Adrenal gland (tissue), 9 donors: ENCODE measurements at regions not wholly inside any gene's neighbourhood (a gene's known extent, or its start where the extent isn't known, plus 50 kb on each side); places are given as distances from the start of the nearest gene placed in this dataset.

Source experiments
- DNase-seq, 7 donors: peaks; one replicate each; pipeline ENCODE4 v3.0.0-alpha.2; 2019 to 2020
- H3K27ac ChIP-seq, 5 donors: fragments of 200-600 bp; sonication (generic) in 4 of 5; 1 replicate in 3 of 5; 2 replicates in 2 of 5; pipeline versions ENCODE4 v1.5.1 to v1.8.0; 2016 to 2020; ENCODE audit warnings: mild to moderate bottlenecking in 1 of 5
- H3K27me3 ChIP-seq: fragments of 200-600 bp; 2 replicates; pipeline ENCODE4 v1.8.0; 2021
- H3K36me3 ChIP-seq, 2 donors: fragments of 200-600 bp; replicated peaks in 1 of 2; 1 replicate in 1 of 2; 2 replicates in 1 of 2; pipeline versions ENCODE4 v1.5.1 to v1.8.0; 2018 to 2022
- H3K4me1 ChIP-seq, 2 donors: fragments of 200-600 bp; replicated peaks in 1 of 2; 1 replicate in 1 of 2; 2 replicates in 1 of 2; pipeline versions ENCODE4 v1.5.1 to v1.8.0; 2018 to 2021
- H3K4me3 ChIP-seq, 4 donors: fragments of 200-600 bp; sonication (generic) in 3 of 4; one replicate each; pipeline ENCODE4 v1.5.1; 2016 to 2018
- H3K9me3 ChIP-seq, 3 donors: fragments of 200-600 bp; sonication (generic) in 1 of 3; replicated peaks in 1 of 3; 1 replicate in 2 of 3; 2 replicates in 1 of 3; pipeline versions ENCODE4 v1.5.1 to v1.8.0; 2016 to 2021
- CTCF ChIP-seq, 6 experiments: fragments of 450-650 bp in 4 of 6; fragments of 200-600 bp in 2 of 6; sonication (generic) in 1 of 6; IDR thresholded peaks; 1 replicate in 5 of 6; 2 replicates in 1 of 6; pipeline versions ENCODE4 v1.5.1 to v1.8.0; 2016 to 2021; ENCODE audit warnings: antibody characterized with exemption in 6 of 6, mild to moderate bottlenecking in 2 of 6, moderate library complexity in 1 of 6
- POLR2A ChIP-seq, 2 donors: fragments of 450-650 bp; IDR thresholded peaks; one replicate each; pipeline ENCODE4 v1.6.1; 2017; ENCODE audit warnings: antibody characterized with exemption in 2 of 2, mild to moderate bottlenecking in 2 of 2, moderate library complexity in 1 of 2
- WGBS, 4 donors: extraction: QIAGEN DNeasy Blood & Tissue Kit in 2 of 4; methylation state at CpG; one replicate each; pipeline versions ENCODE4 v1.1.5 to v1.1.7; 2013 to 2017; 5-methylcytosine and 5-hydroxymethylcytosine counted together
- intact Hi-C, 2 donors: fragments of 100-400 bp; cut with DNase I; formaldehyde crosslinking; loops; one replicate each; pipeline versions ENCODE4 v1.14.1 to v1.15.0; 2022 to 2023
- donor health status: healthy with polysubstance abuse.
- donor health status: Bipolar disorder and iron deficiency.
- donor health status: DM: yes; HTN: yes; CAD: no.
- donor health status: DM: no; HTN: no; CAD: no.
- donor health status: DM: no; HTN: no; CAD: no.

GRCh38 chr2:133737242-133737993, 169.2 kb upstream of the NCKAP5 start:
- no peaks in the 10 kb centered on the region for H3K4me1 ChIP-seq
- H3K4me3 ChIP-seq, result no peak overlapping the region
- WGBS, 4 donors, result 55 to 82% (median 70%) methylated on average over 2 of the region's 2 CpGs
- H3K36me3 ChIP-seq, result no peaks in the 10 kb centered on the region
- no peaks in the 10 kb centered on the region for H3K27me3 ChIP-seq
- no peak overlapping the region for H3K27ac ChIP-seq
- DNase-seq, result no peak
- intact Hi-C loops, result no loop called here
- TF ChIP-seq POLR2A (IDR thresholded peaks at IDR 0.05) (no peak), CTCF (IDR thresholded peaks at IDR 0.05) (no peak)
- H3K9me3 ChIP-seq, result no peaks in the 10 kb centered on the region

DNA sequence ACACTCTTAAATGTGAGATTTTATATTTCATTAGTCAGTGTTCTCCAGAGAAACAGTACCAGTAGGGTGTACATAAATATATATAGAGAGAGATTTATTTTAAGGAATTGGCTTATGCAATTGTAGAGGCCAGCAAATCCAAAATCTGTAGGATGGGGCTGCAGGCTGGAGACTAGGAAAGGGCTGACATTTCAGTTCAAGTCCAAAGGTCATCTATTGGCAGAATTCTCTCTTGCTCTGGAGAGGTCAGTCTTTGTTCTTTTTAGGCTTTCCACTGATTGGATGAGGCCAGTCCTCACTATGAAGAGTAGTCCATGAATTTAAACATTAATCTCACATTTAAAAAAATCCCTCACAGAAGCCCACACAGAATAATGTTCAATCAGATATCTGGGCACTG, 170.8 kb upstream of the NCKAP5 start:
- no peak overlapping the region for H3K27ac ChIP-seq
- no peaks in the 10 kb centered on the region for H3K36me3 ChIP-seq
- H3K4me1 ChIP-seq, result no peaks in the 10 kb centered on the region
- no peak for DNase-seq
- intact Hi-C loops, result no loop called here
- TF ChIP-seq CTCF (IDR thresholded peaks at IDR 0.05) (no peak), POLR2A (IDR thresholded peaks at IDR 0.05) (no peak)
- no peaks in the 10 kb centered on the region for H3K27me3 ChIP-seq
- H3K4me3 ChIP-seq, result no peak overlapping the region
- H3K9me3 ChIP-seq, result no peaks in the 10 kb centered on the region

DNA sequence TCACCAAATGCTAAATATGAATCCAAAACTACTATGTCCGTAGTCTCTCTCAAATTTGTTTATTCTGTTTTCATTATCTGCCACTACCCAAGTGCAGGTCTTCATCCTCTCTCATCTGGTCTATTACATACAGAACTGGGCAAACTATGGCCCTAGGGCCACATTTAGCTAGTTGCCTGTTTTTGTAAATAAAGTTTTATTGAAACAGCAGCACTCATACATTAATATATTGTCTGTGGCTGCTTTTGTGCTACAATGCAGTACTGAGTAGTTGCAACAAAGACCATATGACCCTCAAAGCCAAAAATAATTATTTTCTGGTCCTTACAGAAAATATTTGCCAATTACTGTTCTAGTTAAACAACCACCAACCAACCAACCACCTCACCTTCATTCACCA, 172.2 kb upstream of the NCKAP5 start:
- no peaks in the 10 kb centered on the region for H3K4me1 ChIP-seq
- no peak for DNase-seq
- H3K27me3 ChIP-seq, result no peaks in the 10 kb centered on the region
- intact Hi-C loops, result no loop called here
- no peaks in the 10 kb centered on the region for H3K9me3 ChIP-seq
- H3K27ac ChIP-seq, result no peak overlapping the region
- H3K4me3 ChIP-seq, result no peak overlapping the region
- 68 to 95% (median 84%) methylated on average over 1 of the region's 1 CpG for WGBS, 4 donors
- no peaks in the 10 kb centered on the region for H3K36me3 ChIP-seq
- TF ChIP-seq POLR2A (IDR thresholded peaks at IDR 0.05), result no peak

- intact Hi-C loops, result no loop called here
- WGBS, 4 donors, result 54 to 65% (median 61%) methylated on average over 3 of the region's 3 CpGs
- no peaks in the 10 kb centered on the region for H3K4me1 ChIP-seq
- no peak for DNase-seq
- H3K27ac ChIP-seq, result no peak overlapping the region
- no peaks in the 10 kb centered on the region for H3K36me3 ChIP-seq
- TF ChIP-seq POLR2A (IDR thresholded peaks at IDR 0.05) (no peak), CTCF (IDR thresholded peaks at IDR 0.05) (no peak)
- no peak overlapping the region for H3K4me3 ChIP-seq
- no peaks in the 10 kb centered on the region for H3K27me3 ChIP-seq
- no peaks in the 10 kb centered on the region for H3K9me3 ChIP-seq
Observed at GRCh38 chr2:133748007-133748700, 179.9 kb upstream of the NCKAP5 start.

DNA sequence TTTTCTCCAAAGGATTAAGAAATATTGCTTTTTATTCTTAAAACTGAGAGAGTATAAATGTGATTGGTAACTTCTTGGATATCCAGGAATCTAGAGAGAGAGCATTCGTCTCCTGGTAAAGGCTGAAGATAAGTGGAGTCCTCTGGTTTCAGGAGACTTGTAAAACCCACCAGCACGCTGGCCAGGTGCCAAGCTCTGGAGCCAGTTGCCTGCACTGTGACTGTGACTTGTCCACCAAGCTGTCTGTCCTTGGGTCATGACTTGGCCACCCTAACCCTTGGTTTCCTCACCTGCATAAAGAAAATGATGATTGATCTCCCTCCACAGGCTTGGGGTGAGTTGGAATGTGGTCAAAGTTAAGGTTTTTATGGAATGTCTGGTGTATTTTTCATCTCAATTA, 185.4 kb upstream of the NCKAP5 start:
- no peaks in the 10 kb centered on the region for H3K36me3 ChIP-seq
- H3K27me3 ChIP-seq, result no peaks in the 10 kb centered on the region
- no peaks in the 10 kb centered on the region for H3K4me1 ChIP-seq
- DNase-seq, result no peak
- H3K4me3 ChIP-seq, result no peak overlapping the region
- no peak overlapping the region for H3K27ac ChIP-seq
- intact Hi-C loops, result no loop called here
- H3K9me3 ChIP-seq, result no peaks in the 10 kb centered on the region
- TF ChIP-seq POLR2A (IDR thresholded peaks at IDR 0.05) (no peak), CTCF (IDR thresholded peaks at IDR 0.05) (no peak)
- WGBS, 4 donors, result 21 to 53% (median 46%) methylated on average over 2 of the region's 2 CpGs
